ENCODE measurements at regions not wholly inside any gene's neighbourhood (a gene's known extent, or its start where the extent isn't known, plus 50 kb on each side); places are given as distances from the start of the nearest gene placed in this dataset.

GRCh38 chr11:20256925-20257324 is 96.7 kb upstream of the DBX1 start:
- TF ChIP-seq CTCF (conservative IDR thresholded peaks at IDR 0.05; ENCODE audit: low read length) (no peak), EZH2phosphoT487 (IDR thresholded peaks at IDR 0.05; ENCODE audit: borderline replicate concordance, low read depth, low read length) (no peak)

All from OCI-LY7 (cell line).